Ovary (tissue), 7 donors: ENCODE measurements at regions not wholly inside any gene's neighbourhood (a gene's known extent, or its start where the extent isn't known, plus 50 kb on each side); places are given as distances from the start of the nearest gene placed in this dataset.

Experiments
- DNase-seq, 5 donors: peaks; one replicate each; pipeline ENCODE4 v3.0.0-alpha.2; 2019 to 2020
- H3K27ac ChIP-seq, 2 donors: fragments of 200-600 bp; one replicate each; pipeline versions ENCODE4 v1.5.1 to v1.8.0; 2019 to 2022
- H3K27me3 ChIP-seq: fragments of 200-600 bp; one replicate; pipeline ENCODE4 v1.8.0; 2022
- H3K36me3 ChIP-seq: fragments of 200-600 bp; sonication (generic); one replicate; pipeline ENCODE4 v1.5.1; 2019
- H3K4me1 ChIP-seq: one replicate; pipeline ENCODE4 v1.8.1; 2013; ENCODE audit warnings: mild to moderate bottlenecking, moderate library complexity; ENCODE audit not compliant: insufficient read depth
- H3K4me3 ChIP-seq: fragments of 200-600 bp; sonication (generic); one replicate; pipeline ENCODE4 v1.5.1; 2017
- H3K9me3 ChIP-seq, 2 donors: fragments of 200-600 bp in 1 of 2; sonication (generic) in 1 of 2; one replicate each; pipeline versions ENCODE4 v1.5.1 to v1.8.1; 2013 to 2019; ENCODE audit warnings: mild to moderate bottlenecking in 1 of 2, moderate library complexity in 1 of 2
- EP300 ChIP-seq: sonication (generic); formaldehyde crosslinking; IDR thresholded peaks from one replicate; pipeline ENCODE4 v1.6.1; 2017; ENCODE audit warnings: antibody characterized with exemption
- POLR2A ChIP-seq: fragments of 450-650 bp; IDR thresholded peaks from one replicate; pipeline ENCODE4 v1.6.1; 2017; ENCODE audit warnings: antibody characterized with exemption, mild to moderate bottlenecking, moderate library complexity
- WGBS, 3 donors: extraction: QIAGEN DNeasy Blood & Tissue Kit in 1 of 3; methylation state at CpG; one replicate each; pipeline versions ENCODE4 v1.1.5 to v1.1.7; 2013 to 2017; 5-methylcytosine and 5-hydroxymethylcytosine counted together
- intact Hi-C, 4 donors: fragments of 100-400 bp; cut with DNase I; formaldehyde crosslinking; loops; one replicate each; pipeline versions ENCODE4 v1.11.0 to v1.15.1; 2022 to 2023
- TF ChIP-seq, protein P1 (sequence below), 3 donors: fragments of 450-650 bp in 2 of 3; fragments of 200-600 bp in 1 of 3; IDR thresholded peaks; one replicate each; pipeline versions ENCODE4 v1.5.1 to v1.8.0; 2016 to 2022; ENCODE audit warnings: antibody characterized with exemption in 3 of 3, mild to moderate bottlenecking in 1 of 3
- donor health status: DM: no; HTN: no; CAD: no; lungs with moderate emphysema.
- donor health status: DM: no; HTN: no; CAD: no.
- donor health status: Bipolar disorder and iron deficiency.
- donor health status: DM: no; HTN: no; CAD: no.
- donor health status: DM: yes; HTN: yes; CAD: no.

DNA sequence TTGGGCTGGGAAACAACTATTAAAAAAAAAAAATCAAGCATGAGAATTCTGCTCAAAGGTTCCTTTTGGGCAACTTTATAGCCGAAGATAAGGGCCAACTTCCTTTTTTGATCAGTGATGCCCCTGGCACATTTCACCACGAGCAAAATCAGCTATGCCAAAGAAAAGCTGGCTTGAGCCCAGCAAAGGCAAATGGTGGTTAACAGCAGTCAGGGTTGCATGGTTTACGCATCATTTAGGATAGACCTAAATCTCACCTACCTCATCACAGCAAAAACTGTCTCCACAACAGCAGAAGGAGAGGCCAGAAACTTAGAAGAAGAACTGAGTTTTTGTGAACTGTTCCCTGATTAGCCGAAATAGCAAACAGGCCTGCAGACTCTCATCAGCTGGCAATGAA, 220.1 kb upstream of the CDIN1 start:
- H3K36me3 ChIP-seq: no peaks in the 10 kb centered on the region
- H3K9me3 ChIP-seq: no peaks in the 10 kb centered on the region
- H3K27me3 ChIP-seq: no peaks in the 10 kb centered on the region
- TF ChIP-seq POLR2A (no peak), EP300 (no peak)
- TF ChIP-seq, protein P1, sequence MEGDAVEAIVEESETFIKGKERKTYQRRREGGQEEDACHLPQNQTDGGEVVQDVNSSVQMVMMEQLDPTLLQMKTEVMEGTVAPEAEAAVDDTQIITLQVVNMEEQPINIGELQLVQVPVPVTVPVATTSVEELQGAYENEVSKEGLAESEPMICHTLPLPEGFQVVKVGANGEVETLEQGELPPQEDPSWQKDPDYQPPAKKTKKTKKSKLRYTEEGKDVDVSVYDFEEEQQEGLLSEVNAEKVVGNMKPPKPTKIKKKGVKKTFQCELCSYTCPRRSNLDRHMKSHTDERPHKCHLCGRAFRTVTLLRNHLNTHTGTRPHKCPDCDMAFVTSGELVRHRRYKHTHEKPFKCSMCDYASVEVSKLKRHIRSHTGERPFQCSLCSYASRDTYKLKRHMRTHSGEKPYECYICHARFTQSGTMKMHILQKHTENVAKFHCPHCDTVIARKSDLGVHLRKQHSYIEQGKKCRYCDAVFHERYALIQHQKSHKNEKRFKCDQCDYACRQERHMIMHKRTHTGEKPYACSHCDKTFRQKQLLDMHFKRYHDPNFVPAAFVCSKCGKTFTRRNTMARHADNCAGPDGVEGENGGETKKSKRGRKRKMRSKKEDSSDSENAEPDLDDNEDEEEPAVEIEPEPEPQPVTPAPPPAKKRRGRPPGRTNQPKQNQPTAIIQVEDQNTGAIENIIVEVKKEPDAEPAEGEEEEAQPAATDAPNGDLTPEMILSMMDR (IDR thresholded peaks at IDR 0.05): no peak
- no peak overlapping the region for H3K27ac ChIP-seq
- intact Hi-C loops: no loop called here
- DNase-seq: no peak
- 78 to 84% (median 84%) methylated on average over 4 of the region's 4 CpGs for WGBS, 3 donors
- no peak overlapping the region for H3K4me3 ChIP-seq
- peaks cover 8% of the 10 kb centered on the region for H3K4me1 ChIP-seq

DNA sequence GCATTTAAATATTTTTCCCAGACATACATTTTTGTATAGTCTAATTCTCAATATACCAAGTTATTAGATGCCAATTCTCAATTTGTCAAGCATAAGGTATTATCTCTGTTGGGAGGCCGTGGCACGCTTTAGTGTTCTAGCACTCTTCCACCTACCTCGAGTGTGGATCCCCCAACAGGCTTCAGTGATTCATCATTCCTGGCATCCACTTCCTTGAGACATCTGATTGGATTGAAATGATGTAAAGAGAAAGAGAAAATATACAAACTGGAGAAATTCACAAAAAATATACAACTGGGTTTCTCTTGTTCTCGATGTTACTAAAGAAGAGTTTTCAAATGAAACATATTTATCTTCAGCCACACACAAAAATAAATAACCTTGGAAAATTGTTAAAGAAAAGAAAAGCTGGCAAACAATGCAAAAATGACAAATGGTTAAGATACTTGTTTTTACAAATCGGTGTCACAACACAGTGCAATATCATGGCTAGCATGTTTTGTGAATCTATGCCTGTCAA, 218.0 kb upstream of the CDIN1 start:
- Histone ChIP-seq H3K27me3 (no peaks in the 10 kb centered on the region), H3K9me3 (no peaks in the 10 kb centered on the region), H3K4me3 (no peak overlapping the region), H3K4me1 (peaks cover 8% of the 10 kb centered on the region), H3K27ac (no peak overlapping the region), H3K36me3 (no peaks in the 10 kb centered on the region)
- 60 to 70% (median 65%) methylated on average over 5 of the region's 5 CpGs for WGBS, 3 donors
- no peak for DNase-seq
- TF ChIP-seq, protein P1 (IDR thresholded peaks at IDR 0.05): no peak
- no peak for TF ChIP-seq EP300
- no peak for TF ChIP-seq POLR2A
- intact Hi-C loops: no loop called here

DNA sequence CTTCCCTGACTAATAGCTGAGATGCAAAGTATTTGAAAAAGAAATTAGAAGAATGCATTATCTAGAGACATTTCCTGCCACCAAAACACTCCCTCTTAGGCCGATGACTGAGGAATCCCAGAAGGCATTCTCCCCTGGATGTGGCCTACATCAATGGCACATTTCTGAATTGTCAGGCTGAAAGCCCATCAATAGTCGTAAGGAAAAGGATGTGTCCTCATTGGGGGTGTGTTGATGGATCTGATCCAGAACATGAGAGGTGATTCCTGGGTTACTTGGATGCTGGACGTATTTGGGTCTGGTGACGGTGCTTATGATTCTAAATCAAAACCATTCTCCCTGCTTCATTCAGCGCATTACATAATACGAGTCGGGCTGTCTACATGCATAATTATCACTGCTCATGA, 216.9 kb upstream of the CDIN1 start:
- Histone ChIP-seq H3K4me3 (no peak overlapping the region), H3K9me3 (no peaks in the 10 kb centered on the region), H3K27ac (no peak overlapping the region), H3K27me3 (no peaks in the 10 kb centered on the region), H3K4me1 (peaks cover 6% of the 10 kb centered on the region), H3K36me3 (no peaks in the 10 kb centered on the region)
- no peak for DNase-seq
- WGBS, 3 donors: 52 to 70% (median 56%) methylated on average over 7 of the region's 7 CpGs
- intact Hi-C loops: no loop called here
- TF ChIP-seq EP300 (no peak), POLR2A (no peak)

DNA sequence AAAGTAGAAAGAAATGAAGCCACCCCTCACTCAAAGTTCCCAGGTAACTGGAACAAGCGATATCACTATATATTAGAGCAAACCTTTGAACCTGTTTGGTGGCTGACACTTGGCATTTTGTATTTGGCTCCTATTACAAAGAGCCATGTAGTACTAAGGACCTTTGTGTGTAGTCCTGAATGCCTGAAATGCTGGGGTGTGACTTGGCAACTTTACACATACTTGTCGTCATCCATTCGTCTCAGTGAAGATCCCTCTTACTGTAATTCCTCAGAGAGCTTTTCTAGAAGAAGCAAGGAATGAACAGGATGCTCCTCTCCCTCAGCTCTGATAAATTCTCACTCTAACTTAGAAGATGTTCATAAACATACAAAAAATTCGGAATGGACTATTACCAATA, 216.1 kb upstream of the CDIN1 start:
- Histone ChIP-seq H3K27me3 (no peaks in the 10 kb centered on the region), H3K36me3 (no peaks in the 10 kb centered on the region), H3K27ac (no peak overlapping the region), H3K4me3 (no peak overlapping the region), H3K4me1 (no peaks in the 10 kb centered on the region), H3K9me3 (no peaks in the 10 kb centered on the region)
- TF ChIP-seq, protein P1 (IDR thresholded peaks at IDR 0.05): no peak
- no peak for DNase-seq
- intact Hi-C loops: no loop called here
- WGBS, 3 donors: 67 to 79% (median 72%) methylated on average over 4 of the region's 4 CpGs

DNA sequence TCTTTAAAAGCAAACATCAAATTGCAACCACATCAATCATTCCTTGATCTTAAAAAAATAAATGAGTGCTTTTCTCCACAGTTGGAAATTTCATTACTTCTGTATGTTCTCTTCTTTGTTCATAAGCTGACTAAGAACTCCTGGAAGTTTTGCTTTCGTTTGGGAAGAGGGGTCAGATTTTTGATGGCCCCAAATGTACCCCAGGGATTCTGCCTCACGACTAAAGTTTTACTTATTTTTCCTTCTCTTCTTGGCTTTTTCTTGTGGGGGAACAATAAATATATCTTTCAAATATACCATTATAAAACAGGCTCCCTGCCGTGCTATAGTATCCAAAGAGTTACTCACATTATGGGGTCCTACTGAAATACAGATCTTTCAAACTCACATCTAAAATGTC, 215.0 kb upstream of the CDIN1 start:
- Histone ChIP-seq H3K4me1 (no peaks in the 10 kb centered on the region), H3K4me3 (no peak overlapping the region), H3K27ac (no peak overlapping the region), H3K27me3 (no peaks in the 10 kb centered on the region), H3K36me3 (no peaks in the 10 kb centered on the region), H3K9me3 (no peaks in the 10 kb centered on the region)
- WGBS, 3 donors: 64 to 87% (median 86%) methylated on average over 3 of the region's 3 CpGs
- DNase-seq: no peak
- TF ChIP-seq EP300: no peak
- TF ChIP-seq POLR2A: no peak
- TF ChIP-seq, protein P1 (IDR thresholded peaks at IDR 0.05): no peak
- intact Hi-C loops: no loop called here
